Stimulated activated naive CD8-positive, alpha-beta T cell treated with anti-CD3 and anti-CD28 coated beads, Interleukin-15, amount 100 ng/mL, for 72 hours (primary cell): ENCODE measurements at regions not wholly inside any gene's neighbourhood (a gene's known extent, or its start where the extent isn't known, plus 50 kb on each side); places are given as distances from the start of the nearest gene placed in this dataset.

Experiments used
- ATAC-seq: fragments of 150-1000 bp; cut with Tn5 transposase; 2 replicates; pipeline ENCODE4 v1.10.0; 2021; ENCODE audit warnings: mild to moderate bottlenecking, moderate library complexity
- DNase-seq, 2 donors: peaks; one replicate each; pipeline ENCODE4 v3.0.0; 2021 to 2022
- H3K27ac Mint-ChIP-seq, 2 donors: one replicate each; pipeline ENCODE4 v1.8.0; 2022; ENCODE audit warnings: mild to moderate bottlenecking in 2 of 2, mixed read lengths in 2 of 2, moderate library complexity in 2 of 2
- H3K27me3 Mint-ChIP-seq: one replicate; pipeline ENCODE4 v1.8.0; 2022; ENCODE audit warnings: mixed read lengths
- H3K4me1 Mint-ChIP-seq: one replicate; pipeline ENCODE4 v1.8.0; 2022; ENCODE audit warnings: mild to moderate bottlenecking, mixed read lengths
- H3K4me3 Mint-ChIP-seq, 2 donors: one replicate each; pipeline ENCODE4 v1.8.0; 2022; ENCODE audit warnings: mild to moderate bottlenecking in 2 of 2, mixed read lengths in 2 of 2, moderate library complexity in 1 of 2
- H3K9me3 Mint-ChIP-seq, 2 donors: one replicate each; pipeline ENCODE4 v1.8.0; 2022; ENCODE audit warnings: mixed read lengths in 2 of 2

- H3K9me3 Mint-ChIP-seq, result peaks cover 8 to 9% of the 10 kb centered on the region in 2 donors
- ATAC-seq (no peak), DNase-seq (no peak)
- H3K4me1 Mint-ChIP-seq, result no peaks in the 10 kb centered on the region
- no peak overlapping the region for H3K4me3 Mint-ChIP-seq
- H3K27me3 Mint-ChIP-seq, result no peaks in the 10 kb centered on the region
- no peak overlapping the region for H3K27ac Mint-ChIP-seq
These were observed 630.8 kb downstream of the RERGL start for GRCh38 chr12:17459214-17459613.

GRCh38 chr12:17456486-17456885 lies 633.5 kb downstream of the RERGL start:
- H3K9me3 Mint-ChIP-seq, result peaks cover 8 to 14% of the 10 kb centered on the region in 2 donors
- H3K4me1 Mint-ChIP-seq, result no peaks in the 10 kb centered on the region
- ATAC-seq (no peak), DNase-seq (no peak)
- no peaks in the 10 kb centered on the region for H3K27me3 Mint-ChIP-seq
- H3K27ac Mint-ChIP-seq, result no peak overlapping the region
- H3K4me3 Mint-ChIP-seq, result no peak overlapping the region

- ATAC-seq, result no peak
- no peak overlapping the region for H3K27ac Mint-ChIP-seq
- H3K27me3 Mint-ChIP-seq, result no peaks in the 10 kb centered on the region
- no peak for DNase-seq
- H3K4me3 Mint-ChIP-seq, result no peak overlapping the region
- H3K4me1 Mint-ChIP-seq, result no peaks in the 10 kb centered on the region
- peaks cover 13 to 22% of the 10 kb centered on the region in 2 donors for H3K9me3 Mint-ChIP-seq
These were observed 651.9 kb downstream of the RERGL start for GRCh38 chr12:17438141-17438540.

- no peak overlapping the region for H3K4me3 Mint-ChIP-seq
- H3K4me1 Mint-ChIP-seq, result no peaks in the 10 kb centered on the region
- ATAC-seq (no peak), DNase-seq (no peak)
- peaks cover 0 to 8% of the 10 kb centered on the region in 2 donors for H3K9me3 Mint-ChIP-seq
- no peak overlapping the region for H3K27ac Mint-ChIP-seq
- H3K27me3 Mint-ChIP-seq, result no peaks in the 10 kb centered on the region
These were observed 673.2 kb downstream of the RERGL start for GRCh38 chr12:17416748-17417147.

GRCh38 chr12:17414596-17414995 lies 675.4 kb downstream of the RERGL start:
- H3K27ac Mint-ChIP-seq, result no peak overlapping the region
- no peak for DNase-seq
- peaks cover 0 to 15% of the 10 kb centered on the region in 2 donors for H3K9me3 Mint-ChIP-seq
- no peaks in the 10 kb centered on the region for H3K27me3 Mint-ChIP-seq
- no peak overlapping the region for H3K4me3 Mint-ChIP-seq
- ATAC-seq, result no peak
- no peaks in the 10 kb centered on the region for H3K4me1 Mint-ChIP-seq

GRCh38 chr12:17411662-17412061 lies 678.3 kb downstream of the RERGL start:
- no peak overlapping the region for H3K27ac Mint-ChIP-seq
- no peaks in the 10 kb centered on the region for H3K4me1 Mint-ChIP-seq
- no peak overlapping the region for H3K4me3 Mint-ChIP-seq
- ATAC-seq, result no peak
- H3K9me3 Mint-ChIP-seq, result peaks cover 0 to 16% of the 10 kb centered on the region in 2 donors
- H3K27me3 Mint-ChIP-seq, result no peaks in the 10 kb centered on the region
- DNase-seq, result no peak

- DNase-seq (no peak), ATAC-seq (no peak)
- peaks cover 11 to 18% of the 10 kb centered on the region in 2 donors for H3K9me3 Mint-ChIP-seq
- H3K27me3 Mint-ChIP-seq, result no peaks in the 10 kb centered on the region
- no peaks in the 10 kb centered on the region for H3K4me1 Mint-ChIP-seq
- no peak overlapping the region for H3K4me3 Mint-ChIP-seq
- no peak overlapping the region for H3K27ac Mint-ChIP-seq
These were observed 701.3 kb downstream of the RERGL start for GRCh38 chr12:17388679-17389078.

- H3K4me1 Mint-ChIP-seq, result no peaks in the 10 kb centered on the region
- no peak for ATAC-seq
- no peaks in the 10 kb centered on the region for H3K27me3 Mint-ChIP-seq
- no peak overlapping the region for H3K4me3 Mint-ChIP-seq
- H3K27ac Mint-ChIP-seq, result no peak overlapping the region
- H3K9me3 Mint-ChIP-seq, result peaks cover 6 to 14% of the 10 kb centered on the region in 2 donors
- DNase-seq, result no peak
These were observed 706.7 kb downstream of the RERGL start for GRCh38 chr12:17383321-17383720.

GRCh38 chr12:17381211-17381610 lies 708.8 kb downstream of the RERGL start:
- Mint-ChIP-seq H3K4me1 (no peaks in the 10 kb centered on the region), H3K27me3 (no peaks in the 10 kb centered on the region), H3K4me3 (no peak overlapping the region), H3K27ac (no peak overlapping the region), H3K9me3 (peaks cover 14 to 21% of the 10 kb centered on the region in 2 donors)
- DNase-seq (no peak), ATAC-seq (no peak)

GRCh38 chr12:17372508-17372907 lies 717.5 kb downstream of the RERGL start:
- Mint-ChIP-seq H3K4me1 (no peaks in the 10 kb centered on the region), H3K9me3 (peaks cover 7 to 12% of the 10 kb centered on the region in 2 donors), H3K27me3 (no peaks in the 10 kb centered on the region), H3K4me3 (no peak overlapping the region), H3K27ac (no peak overlapping the region)
- DNase-seq (no peak), ATAC-seq (no peak)

- no peak for ATAC-seq
- Mint-ChIP-seq H3K4me3 (no peak overlapping the region), H3K27ac (no peak overlapping the region), H3K27me3 (no peaks in the 10 kb centered on the region), H3K4me1 (no peaks in the 10 kb centered on the region), H3K9me3 (peaks cover 4 to 17% of the 10 kb centered on the region in 2 donors)
- DNase-seq, result no peak
These were observed 718.3 kb downstream of the RERGL start for GRCh38 chr12:17371491-17372215.

- no peaks in the 10 kb centered on the region for H3K27me3 Mint-ChIP-seq
- no peak overlapping the region for H3K4me3 Mint-ChIP-seq
- ATAC-seq (no peak), DNase-seq (no peak)
- no peak overlapping the region for H3K27ac Mint-ChIP-seq
- no peaks in the 10 kb centered on the region for H3K4me1 Mint-ChIP-seq
- H3K9me3 Mint-ChIP-seq, result peaks cover 13 to 16% of the 10 kb centered on the region in 2 donors
These were observed 719.4 kb downstream of the RERGL start for GRCh38 chr12:17370621-17371020.

GRCh38 chr12:17369556-17369955 lies 720.4 kb downstream of the RERGL start:
- peaks cover 13 to 16% of the 10 kb centered on the region in 2 donors for H3K9me3 Mint-ChIP-seq
- H3K27ac Mint-ChIP-seq, result no peak overlapping the region
- no peaks in the 10 kb centered on the region for H3K27me3 Mint-ChIP-seq
- no peak for ATAC-seq
- DNase-seq, result no peak
- no peak overlapping the region for H3K4me3 Mint-ChIP-seq
- no peaks in the 10 kb centered on the region for H3K4me1 Mint-ChIP-seq

GRCh38 chr12:17361224-17361623 lies 728.8 kb downstream of the RERGL start:
- Mint-ChIP-seq H3K27me3 (no peaks in the 10 kb centered on the region), H3K4me1 (no peaks in the 10 kb centered on the region), H3K27ac (no peak overlapping the region), H3K9me3 (peaks cover 0 to 9% of the 10 kb centered on the region in 2 donors), H3K4me3 (no peak overlapping the region)
- DNase-seq (no peak), ATAC-seq (no peak)

- Mint-ChIP-seq H3K27me3 (no peaks in the 10 kb centered on the region), H3K4me1 (no peaks in the 10 kb centered on the region), H3K27ac (no peak overlapping the region), H3K4me3 (no peak overlapping the region), H3K9me3 (peaks cover 0 to 1% of the 10 kb centered on the region in 2 donors)
- ATAC-seq (no peak), DNase-seq (no peak)
These were observed 731.2 kb downstream of the RERGL start for GRCh38 chr12:17358835-17359234.

- H3K27ac Mint-ChIP-seq, result no peak overlapping the region
- H3K4me3 Mint-ChIP-seq, result no peak overlapping the region
- no peaks in the 10 kb centered on the region for H3K4me1 Mint-ChIP-seq
- H3K27me3 Mint-ChIP-seq, result no peaks in the 10 kb centered on the region
- ATAC-seq (no peak), DNase-seq (no peak)
- H3K9me3 Mint-ChIP-seq, result no peaks in the 10 kb centered on the region
These were observed 732.6 kb downstream of the RERGL start for GRCh38 chr12:17357396-17357795.

- ATAC-seq (no peak), DNase-seq (no peak)
- Mint-ChIP-seq H3K9me3 (peaks cover 0 to 8% of the 10 kb centered on the region in 2 donors), H3K27ac (no peak overlapping the region), H3K4me3 (no peak overlapping the region), H3K4me1 (no peaks in the 10 kb centered on the region), H3K27me3 (no peaks in the 10 kb centered on the region)
These were observed 737.8 kb downstream of the RERGL start for GRCh38 chr12:17352164-17352563.
